GM21423 (cell line): ENCODE measurements at regions not wholly inside any gene's neighbourhood (a gene's known extent, or its start where the extent isn't known, plus 50 kb on each side); places are given as distances from the start of the nearest gene placed in this dataset.
A peak's percentile ranks its signal among the peaks of the same experiment; 100 is the strongest.
"Not testable (repeated sequence)": the region's sequence is repeated elsewhere in the genome, so short reads cannot be mapped to it uniquely, and the experiment has no call there.

Source experiments
- ATAC-seq: cut with Tn5 transposase; IDR thresholded peaks from one replicate; pipeline ENCODE4 v1.9.1; 2021; ENCODE audit warnings: mild to moderate bottlenecking, moderate library complexity; ENCODE audit not compliant: unreplicated experiment

DNA sequence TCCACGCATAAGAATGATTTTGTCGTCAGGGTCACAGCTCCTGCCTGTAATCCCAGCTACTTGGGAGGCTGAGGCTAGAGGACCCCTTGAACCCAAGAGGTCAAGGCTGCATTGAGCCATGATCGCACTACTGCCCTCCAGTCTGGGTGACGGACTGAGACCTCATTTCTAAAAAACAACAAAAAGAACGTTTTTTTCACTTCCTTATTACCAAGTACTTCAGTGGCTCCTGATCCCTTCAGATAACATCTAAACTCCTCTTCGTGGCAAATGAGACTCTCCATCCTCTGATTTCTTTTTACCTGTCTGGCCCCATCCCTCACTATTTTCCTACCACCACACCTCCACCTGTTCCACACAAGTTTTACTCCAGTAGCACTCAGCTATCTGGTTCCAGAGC is 105.4 kb upstream of the TLK1 start:
- no peak for ATAC-seq

DNA sequence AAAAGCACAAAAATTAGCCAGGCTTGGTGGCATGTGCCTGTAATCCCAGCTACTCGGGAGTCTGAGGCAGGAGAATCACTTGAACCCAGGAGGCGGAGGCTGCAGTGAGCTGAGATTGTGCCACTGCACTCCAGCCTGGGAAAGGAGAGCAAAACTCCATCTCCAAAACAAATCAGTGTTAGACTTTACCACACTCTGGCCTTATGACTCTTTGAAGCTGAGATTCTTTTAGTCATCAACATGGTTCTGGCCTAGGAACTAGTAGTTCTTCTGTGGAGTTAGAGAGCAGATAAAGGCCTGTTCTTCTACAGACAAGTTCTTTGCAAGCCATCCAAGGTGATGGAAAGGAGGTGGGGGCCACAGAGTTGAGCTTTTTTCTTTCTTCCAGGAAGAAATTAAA is 100.8 kb upstream of the TLK1 start:
- not testable (repeated sequence) for ATAC-seq

DNA sequence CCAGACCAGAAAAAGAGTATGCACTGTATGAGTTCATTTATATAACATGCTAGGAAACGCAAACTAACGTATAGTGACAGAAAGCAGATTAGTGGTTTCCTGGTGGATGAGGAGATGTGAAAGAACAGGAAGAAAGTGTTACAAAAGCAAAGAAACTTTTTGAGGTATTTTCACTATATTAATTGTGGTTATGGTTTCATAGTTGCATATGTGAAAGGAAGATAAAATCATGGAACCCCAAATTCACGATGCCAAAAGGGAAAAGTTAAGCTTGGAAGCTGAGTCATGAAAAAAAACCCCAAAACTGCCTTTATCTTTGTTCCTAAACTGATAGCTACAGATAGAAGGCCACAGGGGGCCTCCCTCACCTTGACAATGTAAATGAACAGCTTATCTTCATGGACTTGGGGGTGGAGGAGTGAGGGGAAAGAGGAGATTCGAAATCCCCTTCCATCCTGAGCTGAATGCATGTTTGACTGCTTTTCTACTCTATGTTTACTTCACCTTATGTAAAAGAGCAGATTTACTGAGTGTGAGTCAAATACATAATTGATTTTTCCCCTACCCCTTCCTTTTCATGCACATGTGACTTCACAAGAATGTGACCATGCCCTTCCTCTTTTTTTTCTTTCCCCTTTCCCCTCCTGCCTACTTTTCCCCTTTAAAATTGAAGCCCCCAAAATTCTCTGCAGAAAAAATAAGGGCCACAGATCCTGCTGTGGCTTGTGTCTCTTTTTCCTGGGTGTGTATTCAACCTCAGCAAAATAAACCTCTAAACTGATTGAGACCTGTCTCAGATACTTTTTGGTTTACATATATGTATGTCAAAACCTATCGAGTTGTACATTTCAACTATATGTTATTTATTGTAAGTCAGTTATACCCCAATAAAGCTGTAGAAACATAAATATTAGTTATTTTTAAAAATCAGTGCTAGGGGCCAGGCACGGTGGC is 100.1 kb upstream of the TLK1 start:
- ATAC-seq = no peak

DNA sequence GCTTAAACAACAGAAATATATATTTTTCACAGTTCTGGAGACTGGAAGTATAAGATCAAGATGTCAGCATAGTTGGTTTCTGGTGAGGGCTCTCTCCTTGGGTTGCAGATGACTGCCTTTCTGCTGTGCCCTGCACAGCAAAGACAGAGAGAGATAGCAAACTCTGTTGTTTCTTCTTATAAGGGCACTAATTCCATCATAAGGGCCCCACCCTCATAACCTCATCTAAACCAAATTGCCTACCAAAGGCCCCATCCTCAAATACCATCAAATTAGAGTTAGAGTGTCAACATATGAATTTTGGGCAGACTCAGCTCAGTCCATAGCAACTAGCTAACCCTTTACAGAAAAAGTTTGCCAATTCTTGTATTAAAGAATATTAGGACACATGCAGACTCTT is 94.0 kb upstream of the TLK1 start:
- no peak for ATAC-seq

DNA sequence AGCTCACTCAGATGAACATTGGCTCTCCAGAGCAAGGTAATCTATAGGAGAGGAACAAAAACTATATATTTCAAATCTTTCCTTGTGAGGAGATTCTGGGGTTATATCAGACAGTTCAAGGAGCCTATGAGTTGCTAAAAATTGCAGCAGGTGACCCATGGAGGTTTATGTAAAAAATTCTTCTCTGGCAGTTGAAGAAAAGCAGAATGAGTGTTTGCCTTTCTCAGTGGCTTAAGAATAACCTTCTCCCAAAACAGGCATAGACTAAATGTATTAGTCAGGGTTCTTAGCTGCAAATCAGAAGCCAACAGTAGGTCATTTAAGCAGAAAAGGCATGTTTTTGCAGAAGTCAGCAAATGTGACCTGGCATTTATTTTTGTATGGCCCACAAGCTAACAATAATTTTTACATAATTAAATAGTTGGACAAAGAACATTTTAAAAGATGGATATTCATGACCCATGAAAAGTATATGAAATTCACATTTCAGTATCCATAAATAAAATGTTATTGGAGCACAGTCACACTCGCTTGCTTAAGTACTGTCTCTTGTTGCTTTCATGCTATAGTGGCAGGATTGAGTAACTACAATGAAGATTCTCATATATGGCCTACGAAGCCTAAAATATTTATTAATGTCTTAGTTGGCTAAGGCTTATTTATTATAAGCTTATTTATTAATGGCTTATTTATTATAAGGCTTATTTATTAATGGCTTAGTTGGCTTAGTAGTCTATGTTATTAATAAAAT is 93.4 kb upstream of the TLK1 start:
- ATAC-seq = no peak

DNA sequence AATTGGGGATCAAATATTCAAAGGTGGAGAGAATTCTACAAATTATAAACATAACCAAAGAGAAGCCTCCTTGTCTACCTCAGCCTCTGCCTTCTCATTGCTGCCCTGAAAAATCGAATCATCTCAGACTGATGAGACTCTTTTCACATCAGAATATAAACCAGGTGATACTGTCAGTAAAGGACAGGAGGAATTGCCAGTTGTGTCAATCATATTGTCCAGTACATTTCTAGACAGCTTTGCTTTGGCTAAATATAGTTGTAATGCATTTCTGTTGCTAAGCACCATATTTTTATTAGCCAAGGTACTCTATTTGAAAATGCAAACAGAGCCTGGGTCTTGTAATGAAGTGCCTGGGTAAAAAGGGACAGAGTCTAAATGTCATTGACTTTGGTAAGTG is 92.6 kb upstream of the TLK1 start:
- ATAC-seq = no peak

DNA sequence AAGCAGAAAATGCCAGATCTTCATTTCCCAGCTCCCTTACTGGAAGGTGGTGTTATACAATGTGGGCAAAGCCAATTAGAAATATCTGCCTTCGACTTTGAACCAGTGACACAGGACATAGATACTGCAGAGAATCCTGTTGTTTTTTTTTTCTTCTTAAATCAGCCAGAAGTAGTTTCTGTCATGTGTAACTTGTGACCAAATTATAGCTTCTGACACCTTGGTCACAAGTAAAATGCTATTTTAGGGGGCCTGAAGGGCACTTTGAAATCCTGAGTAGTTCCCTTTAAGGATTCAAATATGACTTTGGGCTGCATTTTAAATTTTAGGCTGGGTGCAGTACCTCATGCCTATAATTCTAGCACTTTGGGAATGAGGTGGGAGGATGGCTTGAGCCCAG is 89.0 kb upstream of the TLK1 start:
- ATAC-seq = no peak

DNA sequence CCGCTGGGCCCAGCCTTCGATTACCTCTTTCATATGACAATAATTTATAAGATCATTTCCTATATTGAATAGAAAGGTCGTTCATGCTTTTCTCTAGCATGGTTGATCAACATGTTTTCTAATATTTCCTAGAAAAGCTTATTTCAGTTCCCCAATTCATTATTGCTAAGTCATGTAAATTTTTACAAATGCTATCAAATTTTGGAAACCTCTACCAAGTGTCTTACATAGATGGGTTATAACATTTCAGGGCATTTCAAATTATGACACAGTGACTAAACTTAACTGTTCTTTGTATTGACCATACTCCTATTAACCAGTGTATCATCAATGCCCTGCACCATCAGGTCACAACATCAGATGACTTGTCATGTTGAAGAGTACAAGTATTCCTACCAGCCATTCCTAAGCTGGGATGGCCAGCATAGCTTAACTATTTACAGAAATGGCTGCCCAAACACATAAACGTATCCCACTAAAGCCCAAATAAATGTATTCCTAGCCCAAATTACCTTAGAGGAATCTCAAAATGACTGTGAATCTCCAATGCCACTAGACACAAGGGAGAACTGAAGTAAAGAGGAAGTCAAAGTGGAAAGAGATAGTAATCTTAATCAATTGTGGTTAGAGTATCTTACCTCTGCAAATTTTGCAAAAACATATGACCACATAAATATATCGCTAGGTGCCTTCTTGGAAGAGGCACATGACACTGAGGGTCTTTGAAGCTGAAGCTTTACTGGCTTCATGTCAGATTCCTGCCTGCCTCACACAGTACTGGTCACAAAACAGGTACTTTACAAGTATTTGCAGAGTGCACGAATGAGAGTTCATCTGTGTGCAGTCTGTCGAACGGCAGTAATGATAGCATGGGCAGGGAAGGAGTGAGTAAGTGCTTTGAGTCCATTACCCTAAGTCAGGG is 87.3 kb upstream of the TLK1 start:
- ATAC-seq = peak; percentile 66

DNA sequence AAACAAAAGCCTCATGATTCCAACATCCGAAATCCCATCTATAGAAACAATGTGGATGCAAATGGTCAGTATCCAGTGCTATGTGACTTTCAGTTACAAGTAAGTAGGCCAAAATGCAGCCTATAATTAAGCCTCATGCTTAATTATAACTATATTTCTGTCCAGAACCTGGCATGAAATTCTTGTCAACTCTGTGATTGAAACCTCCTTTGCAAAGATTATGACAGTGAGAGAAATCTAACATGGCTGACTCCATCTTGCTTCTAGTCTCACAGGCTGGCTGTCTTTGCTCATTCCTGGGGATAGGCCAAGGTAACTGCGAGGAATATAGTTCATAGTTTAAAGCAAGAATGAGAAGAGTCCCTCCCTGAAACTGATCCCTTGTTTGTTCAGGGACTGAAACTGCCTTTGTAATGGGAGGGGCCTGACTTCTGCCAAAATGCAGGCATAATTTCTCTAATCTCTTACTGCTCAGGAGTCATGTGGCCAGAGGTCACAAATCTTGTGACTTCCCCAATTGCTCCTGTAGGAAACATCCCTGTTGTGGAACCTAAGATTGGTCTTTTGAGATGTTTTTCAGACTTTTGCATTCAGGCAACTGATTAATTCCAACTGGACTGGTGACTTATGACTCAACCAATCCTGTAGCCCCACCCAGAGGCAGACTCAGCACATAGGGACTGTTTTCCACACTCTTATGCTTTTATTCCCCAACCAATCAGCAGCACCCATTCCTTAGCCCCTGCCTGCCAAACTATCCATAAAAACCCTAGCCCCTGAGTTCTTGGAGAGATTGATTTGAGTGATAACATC is 84.5 kb upstream of the TLK1 start:
- ATAC-seq = no peak

DNA sequence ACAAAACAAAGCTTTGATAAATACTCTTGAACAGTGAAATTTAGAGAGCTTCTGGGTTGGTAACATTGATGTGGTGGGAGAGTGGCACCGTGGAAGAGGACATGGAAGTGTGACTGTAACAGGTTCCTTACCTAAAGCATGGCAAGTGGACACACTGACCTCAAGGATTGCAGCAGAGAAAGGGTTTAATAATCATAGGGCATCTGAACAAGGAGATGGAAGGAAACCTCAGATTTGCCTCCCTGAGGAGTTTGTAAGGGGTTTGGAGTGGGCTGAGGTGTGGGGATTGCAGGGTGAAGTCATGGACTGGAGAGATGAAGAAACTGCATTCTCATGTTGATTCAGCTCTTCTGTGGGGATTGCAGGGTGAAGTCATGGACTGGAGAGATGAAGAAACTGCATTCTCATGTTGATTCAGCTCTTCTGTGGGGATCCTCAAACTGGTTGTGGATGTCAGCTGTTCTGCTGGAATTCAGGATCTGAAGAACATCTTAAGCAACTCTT is 83.8 kb upstream of the TLK1 start:
- ATAC-seq = no peak

DNA sequence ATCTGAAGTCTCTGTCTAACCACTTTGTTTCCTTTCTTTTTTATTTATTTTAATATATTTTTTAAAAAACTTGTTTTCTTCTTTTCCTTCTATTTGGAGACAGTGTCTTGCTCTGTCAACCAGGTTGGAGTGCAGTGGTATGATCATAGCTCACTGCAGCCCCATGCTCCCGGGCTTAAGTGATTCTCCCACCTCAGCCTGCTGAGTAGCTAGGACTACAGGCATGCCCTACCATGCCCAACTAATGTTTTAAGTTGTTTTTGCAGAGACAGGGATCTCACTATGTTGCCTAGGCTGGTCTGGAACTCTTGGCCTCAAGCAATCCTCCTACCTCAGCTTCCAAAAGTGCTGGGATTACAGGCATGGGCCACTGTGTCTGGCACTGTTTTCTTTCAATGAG is 81.1 kb upstream of the TLK1 start:
- ATAC-seq = no peak

DNA sequence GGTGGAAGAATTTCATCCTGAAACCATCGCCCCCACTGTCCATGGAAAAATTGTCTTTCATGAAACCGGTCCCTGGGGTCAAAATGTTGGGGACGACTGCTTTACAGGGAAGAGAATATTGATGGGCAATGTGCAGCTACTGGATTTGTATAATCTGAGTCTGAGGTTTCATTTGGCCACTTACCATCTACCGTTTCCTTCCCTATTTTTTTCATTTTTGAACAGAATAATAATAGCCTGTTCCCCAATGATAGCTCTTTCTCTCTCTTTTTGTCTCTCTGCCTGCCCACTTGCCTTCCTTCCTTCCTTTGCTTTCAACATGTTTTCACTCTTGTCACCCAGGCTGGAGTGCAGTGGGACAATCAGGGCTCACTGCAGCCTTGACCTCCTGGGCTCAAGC is 78.3 kb upstream of the TLK1 start:
- ATAC-seq = no peak

DNA sequence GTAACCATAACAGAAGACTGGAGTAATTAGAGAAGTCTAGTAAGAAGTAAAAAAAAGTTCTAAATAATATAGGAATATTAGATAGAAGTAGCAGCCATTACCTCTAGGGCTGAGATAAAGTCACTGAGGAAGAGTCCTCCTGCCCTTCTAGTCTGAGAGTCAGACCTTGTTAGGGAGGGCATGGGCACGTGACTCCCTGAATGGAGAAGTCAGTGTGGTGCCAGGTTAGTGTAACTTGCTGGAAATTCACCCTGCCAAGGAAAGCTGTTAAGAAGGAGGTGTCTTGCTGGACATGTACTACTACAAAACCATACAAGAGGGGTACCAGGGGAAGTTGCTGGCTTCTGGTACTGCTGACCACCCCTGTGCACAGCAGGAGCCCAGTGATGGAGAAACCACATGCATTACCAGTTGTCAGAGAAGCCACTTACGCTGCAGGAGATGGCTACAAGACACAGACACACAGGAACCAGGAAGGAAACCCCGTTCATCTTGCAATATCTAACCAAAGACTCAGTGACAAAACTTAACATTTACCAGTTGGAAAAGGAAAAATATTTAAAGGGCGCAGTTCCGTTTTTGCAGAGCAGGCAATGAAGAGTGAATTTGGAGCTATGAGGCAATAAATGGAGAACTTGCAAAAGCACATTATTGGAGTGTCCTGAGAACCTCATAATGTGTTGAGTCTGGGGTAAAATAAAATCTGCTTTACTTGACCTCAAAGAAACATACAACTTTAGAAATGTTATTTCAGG is 77.2 kb upstream of the TLK1 start:
- ATAC-seq = no peak

DNA sequence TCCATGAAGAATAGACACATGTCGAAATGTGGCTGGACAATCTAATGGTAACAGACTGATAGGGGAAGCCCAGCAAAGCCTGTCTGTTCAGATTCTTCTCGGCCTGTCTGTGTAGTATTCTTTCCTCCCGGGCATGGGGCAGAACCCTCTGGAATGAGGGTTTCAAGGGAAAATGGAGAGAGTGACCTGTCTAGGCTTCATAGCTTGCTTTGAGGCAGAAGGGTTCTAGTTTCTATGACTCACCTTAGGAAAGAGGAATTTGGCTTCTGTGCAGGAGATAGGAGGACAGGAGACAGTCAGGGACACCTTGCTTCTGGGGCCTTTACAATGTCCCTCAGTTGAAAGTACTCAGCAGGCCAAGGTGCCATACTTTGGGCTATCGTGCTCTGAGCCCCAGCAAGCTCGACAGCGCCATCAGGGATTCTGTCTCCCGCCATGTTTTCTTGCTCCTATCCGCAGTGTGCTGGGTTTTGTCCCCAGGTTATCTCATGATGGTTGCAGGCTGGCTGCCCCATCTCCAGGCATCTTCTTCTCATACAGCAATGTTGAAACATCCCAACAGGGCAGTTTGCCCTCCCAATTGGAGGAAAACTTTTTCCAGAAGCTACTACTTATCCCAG is 74.7 kb upstream of the TLK1 start:
- ATAC-seq = no peak

DNA sequence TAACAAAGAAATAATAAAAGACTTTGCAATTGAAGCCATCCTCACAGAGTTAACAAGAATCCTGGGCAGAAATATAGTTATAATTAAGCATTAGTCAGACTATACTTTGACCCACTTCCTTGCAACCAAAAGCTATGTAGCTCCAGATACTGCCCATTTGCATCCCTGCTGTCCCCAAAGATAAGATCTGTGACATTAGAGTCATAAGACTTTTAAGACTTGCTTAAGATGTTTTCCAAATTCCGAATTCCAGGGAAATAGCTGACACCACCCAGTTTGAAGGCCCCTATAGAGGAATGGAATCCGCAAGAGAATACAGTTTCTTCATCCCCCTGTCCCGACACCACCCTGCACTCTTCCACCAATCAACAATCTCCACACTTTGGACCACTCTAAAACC is 69.5 kb upstream of the TLK1 start:
- no peak for ATAC-seq

DNA sequence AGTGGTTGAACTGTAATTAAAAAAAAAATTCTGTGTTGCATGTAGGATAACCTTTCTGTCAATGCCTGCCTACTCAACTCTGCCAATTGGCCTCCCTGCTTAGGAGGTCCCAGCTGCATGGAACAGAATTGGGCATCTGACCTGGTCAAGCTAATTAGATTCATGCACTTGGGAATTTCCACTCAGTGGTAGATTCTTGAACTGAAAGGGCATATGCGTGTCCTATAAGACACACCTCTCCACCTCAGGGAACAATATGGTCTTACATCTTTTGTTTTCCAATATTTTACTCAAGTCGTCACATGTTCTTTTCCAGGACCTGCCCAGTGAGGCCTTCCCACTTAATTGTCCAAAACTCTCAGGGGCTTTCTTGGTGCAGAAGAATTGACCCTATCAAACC is 68.1 kb upstream of the TLK1 start:
- ATAC-seq = no peak

DNA sequence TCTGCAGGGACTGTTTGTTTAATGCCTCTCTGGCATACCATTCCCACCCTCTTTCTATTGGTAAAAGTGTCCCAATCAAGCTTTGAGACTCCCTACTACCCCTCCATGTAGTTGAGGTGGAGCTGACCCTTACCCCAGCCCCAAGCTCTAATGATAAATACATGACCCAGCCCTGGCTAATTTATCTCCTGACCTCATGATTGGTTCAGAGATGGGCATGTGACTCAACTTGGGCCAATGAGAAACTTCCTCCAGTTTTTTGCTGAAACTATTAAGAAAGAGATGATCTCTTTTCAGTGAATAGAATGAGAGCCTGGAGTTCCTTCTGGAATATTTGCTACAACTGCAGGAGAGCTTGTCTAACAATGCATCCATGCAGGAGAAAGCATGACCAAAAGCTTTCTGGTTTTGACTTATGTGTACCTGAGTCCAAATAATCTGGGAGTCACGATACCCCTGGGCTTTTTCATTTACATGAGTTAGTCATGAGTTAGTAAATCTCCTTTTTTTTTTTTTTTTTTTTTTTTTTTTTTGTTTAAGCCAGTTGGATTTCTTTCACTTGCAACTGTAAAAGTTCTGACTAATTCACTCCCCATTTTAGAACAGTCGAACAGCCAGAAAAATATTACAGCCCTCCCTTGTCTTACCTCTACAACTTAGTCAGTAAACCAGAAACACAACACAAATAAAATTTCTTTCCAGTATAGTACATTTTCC is 66.5 kb upstream of the TLK1 start:
- no peak for ATAC-seq

DNA sequence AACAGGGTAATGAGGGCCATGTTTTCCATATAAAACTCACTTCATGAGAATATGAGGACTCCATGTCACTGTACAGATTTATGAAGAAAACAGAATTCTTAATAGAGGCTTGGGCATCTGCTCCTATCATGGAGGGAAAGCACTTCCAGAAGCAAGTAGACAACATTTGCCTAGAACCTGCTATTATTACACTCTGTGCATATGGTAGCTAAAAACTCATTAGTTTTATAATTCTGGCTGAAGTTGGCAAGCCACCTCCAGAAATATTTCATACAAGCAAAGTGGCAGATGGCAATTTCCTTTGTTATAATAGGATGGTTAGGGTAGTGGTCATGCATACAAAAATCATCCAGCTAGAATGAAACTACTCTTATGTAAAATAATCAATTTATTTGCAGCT is 65.8 kb upstream of the TLK1 start:
- no peak for ATAC-seq
